ENCODE measurements at regions not wholly inside any gene's neighbourhood (a gene's known extent, or its start where the extent isn't known, plus 50 kb on each side); places are given as distances from the start of the nearest gene placed in this dataset.

GRCh38 chr5:166786889-166787288 lies 1504.6 kb upstream of the WWC1 start:
- TF ChIP-seq POLR2A (IDR thresholded peaks at IDR 0.05; ENCODE audit: low read length) (no peak), GATA1 (IDR thresholded peaks at IDR 0.05; ENCODE audit: low read depth, low read length) (no peak)
